ENCODE measurements at regions not wholly inside any gene's neighbourhood (a gene's known extent, or its start where the extent isn't known, plus 50 kb on each side); places are given as distances from the start of the nearest gene placed in this dataset.
"Not testable (repeated sequence)": the region's sequence is repeated elsewhere in the genome, so short reads cannot be mapped to it uniquely, and the experiment has no call there.

GRCh38 chr11:59028105-59028504 is 58.0 kb upstream of the GLYATL1B start:
- ChIA-PET POLR2A (ENCODE audit: low non-redundant PET) (no interaction called here), CTCF (interaction anchor here (0.6 kb wide), 2 partner anchors 105 to 1424 kb away, joined by 3 read pairs; no protein-coding TSS in a partner anchor)
- H3K27ac ChIP-seq = no peak overlapping the region
- no peak for TF ChIP-seq CTCF (conservative IDR thresholded peaks at IDR 0.05; ENCODE audit: low read depth)
- DNase-seq (ENCODE audit: low spot score) = no peak

DNA sequence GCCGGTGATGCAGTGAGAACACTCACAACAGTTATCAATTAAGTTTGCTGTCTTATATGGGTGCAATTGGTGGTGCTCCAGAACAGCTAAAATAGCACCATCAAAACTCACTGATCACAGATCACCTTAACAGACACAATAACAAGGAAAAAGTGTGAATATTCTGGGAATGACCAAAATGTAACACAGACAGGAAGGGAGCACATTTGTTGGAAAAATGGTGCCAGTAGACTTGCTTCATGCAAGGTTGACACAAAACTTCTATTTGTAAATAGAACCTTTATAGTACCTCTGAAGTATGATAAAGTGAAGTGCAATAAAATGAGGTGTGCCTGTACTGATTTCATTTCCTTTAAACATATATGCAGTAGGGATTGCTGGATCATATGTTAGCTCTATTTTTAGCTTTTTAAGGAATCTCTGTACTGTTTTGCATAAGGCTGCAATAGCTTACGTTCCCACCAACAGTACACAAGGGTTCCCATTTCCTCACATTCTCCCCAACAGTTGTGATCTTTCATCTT is 56.7 kb upstream of the GLYATL1B start:
- ChIA-PET CTCF (no interaction called here), POLR2A (ENCODE audit: low non-redundant PET) (no interaction called here)
- no peak for DNase-seq (ENCODE audit: low spot score)
- no peak for TF ChIP-seq CTCF (conservative IDR thresholded peaks at IDR 0.05; ENCODE audit: low read depth)
- no peak overlapping the region for H3K27ac ChIP-seq

DNA sequence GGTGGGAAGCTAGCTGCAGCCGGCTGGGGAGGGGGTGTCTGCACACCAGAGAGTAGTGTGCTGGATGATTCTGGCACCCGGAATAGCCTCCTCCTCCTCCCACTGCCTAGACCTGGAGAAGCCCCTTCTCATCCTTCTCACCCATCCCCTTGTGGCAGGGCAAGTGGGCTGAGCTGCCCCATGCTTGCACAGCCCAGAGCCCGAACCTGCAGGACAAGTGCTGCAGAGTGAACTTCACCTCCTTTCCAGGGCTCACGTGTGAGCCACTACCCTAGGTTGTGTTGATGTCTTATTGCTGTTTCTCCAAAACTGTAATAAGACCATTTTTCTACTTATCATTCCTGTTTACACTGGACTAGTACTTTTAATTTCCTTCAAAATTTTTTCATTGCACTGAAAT is 56.1 kb upstream of the GLYATL1B start:
- DNase-seq (ENCODE audit: low spot score) = no peak
- ChIA-PET CTCF (no interaction called here), POLR2A (ENCODE audit: low non-redundant PET) (no interaction called here)
- H3K27ac ChIP-seq = no peak overlapping the region
- TF ChIP-seq CTCF (conservative IDR thresholded peaks at IDR 0.05; ENCODE audit: low read depth) = no peak

GRCh38 chr11:59031746-59032145 is 54.4 kb upstream of the GLYATL1B start:
- POLR2A ChIA-PET (ENCODE audit: low non-redundant PET); DNase-seq (ENCODE audit: low spot score); H3K27ac ChIP-seq; CTCF ChIA-PET: not testable (repeated sequence)

All from RWPE1 (cell line).